ENCODE measurements at regions not wholly inside any gene's neighbourhood (a gene's known extent, or its start where the extent isn't known, plus 50 kb on each side); places are given as distances from the start of the nearest gene placed in this dataset.

DNA sequence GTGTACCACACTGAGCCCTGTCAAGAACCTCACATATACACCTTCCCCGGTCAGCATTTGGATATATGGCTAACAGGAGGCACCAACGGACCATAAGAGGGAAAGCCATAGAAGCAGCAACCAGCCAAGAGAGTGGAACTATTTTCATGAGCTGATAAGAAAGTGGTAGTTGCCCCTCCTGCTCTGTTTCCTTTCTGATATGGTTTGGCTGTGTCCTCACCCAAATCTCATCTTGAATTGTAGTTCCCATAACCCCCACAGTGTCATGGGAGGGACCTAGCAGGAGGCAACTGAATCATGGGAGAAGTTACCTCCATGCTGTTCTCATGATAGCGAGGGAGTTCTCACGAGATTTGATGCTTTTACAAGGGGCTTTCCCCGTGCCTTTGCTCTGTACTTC is 366.1 kb upstream of the DAB1 start:
- ChIA-PET CTCF (no interaction called here), POLR2A (ENCODE audit: unreplicated experiment) (no interaction called here)
- no peak for DNase-seq
- H3K36me3 ChIP-seq (ENCODE audit: low read depth, low read length) = no peaks in the 10 kb centered on the region
- no peaks in the 10 kb centered on the region for H3F3A ChIP-seq (ENCODE audit: low read length, unreplicated experiment)
- no peaks in the 10 kb centered on the region for H3K27me3 ChIP-seq (ENCODE audit: low read length)
- no peaks in the 10 kb centered on the region for H3K9me2 ChIP-seq (replicated peaks; ENCODE audit: low read length)
- no peak overlapping the region for H2AFZ ChIP-seq (ENCODE audit: low read length)
- H3K4me2 ChIP-seq (ENCODE audit: low read length) = no peak overlapping the region
- no peaks in the 10 kb centered on the region for H4K20me1 ChIP-seq (ENCODE audit: low read length)
- no peak overlapping the region for H3K4me3 ChIP-seq (ENCODE audit: low read length)
- no peaks in the 10 kb centered on the region for H3K9me3 ChIP-seq (ENCODE audit: low read length)
- no peaks in the 10 kb centered on the region for H3K4me1 ChIP-seq (ENCODE audit: insufficient read depth, low read length)
- no peaks in the 10 kb centered on the region for H3K79me2 ChIP-seq (ENCODE audit: low read length)
- H3K9ac ChIP-seq (ENCODE audit: low read length) = no peak overlapping the region
- BruUV-seq (replicated peaks) = no TSS peak
- no peak for ATAC-seq
- H3K27ac ChIP-seq (ENCODE audit: low read length) = no peak overlapping the region
- no peak for TF ChIP-seq EZH2phosphoT487 (IDR thresholded peaks at IDR 0.05; ENCODE audit: borderline replicate concordance, low read length)
- TF ChIP-seq EZH2 (IDR thresholded peaks at IDR 0.05; ENCODE audit: low read length, unreplicated experiment) = no peak
- no peak for TF ChIP-seq CTCF (conservative IDR thresholded peaks at IDR 0.05; ENCODE audit: low read depth, low read length)
- intact Hi-C loops (cut with micrococcal nuclease) = no loop called here

DNA sequence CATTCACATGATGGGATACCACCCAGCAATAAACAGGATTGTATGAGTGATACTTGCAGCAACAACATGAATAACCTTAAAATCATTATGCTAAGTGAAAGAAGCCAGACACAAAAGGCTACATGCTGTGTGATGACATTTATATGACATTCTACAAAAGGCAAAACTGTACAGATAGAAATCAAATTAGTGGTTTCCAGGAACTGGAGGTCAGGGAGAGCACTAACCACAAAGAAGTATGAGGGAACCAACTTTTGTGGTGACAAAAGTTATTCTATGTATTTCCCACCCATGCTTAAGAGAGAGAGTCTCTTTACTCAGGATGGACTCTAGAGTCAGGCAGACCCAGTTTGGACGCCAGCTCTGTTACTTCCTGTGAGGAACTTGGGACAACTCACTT is 364.5 kb upstream of the DAB1 start:
- Histone ChIP-seq H3K79me2 (ENCODE audit: low read length) (no peaks in the 10 kb centered on the region), H4K20me1 (ENCODE audit: low read length) (no peaks in the 10 kb centered on the region), H2AFZ (ENCODE audit: low read length) (no peak overlapping the region), H3K27me3 (ENCODE audit: low read length) (no peaks in the 10 kb centered on the region), H3K9me2 (replicated peaks; ENCODE audit: low read length) (no peaks in the 10 kb centered on the region), H3K36me3 (ENCODE audit: low read depth, low read length) (no peaks in the 10 kb centered on the region), H3K4me1 (ENCODE audit: insufficient read depth, low read length) (no peaks in the 10 kb centered on the region), H3K9me3 (ENCODE audit: low read length) (no peaks in the 10 kb centered on the region), H3K9ac (ENCODE audit: low read length) (no peak overlapping the region), H3F3A (ENCODE audit: low read length, unreplicated experiment) (no peaks in the 10 kb centered on the region), H3K4me3 (ENCODE audit: low read length) (no peak overlapping the region), H3K27ac (ENCODE audit: low read length) (no peak overlapping the region), H3K4me2 (ENCODE audit: low read length) (no peak overlapping the region)
- intact Hi-C loops (cut with micrococcal nuclease) = no loop called here
- no peak for ATAC-seq
- ChIA-PET POLR2A (ENCODE audit: unreplicated experiment) (no interaction called here), CTCF (no interaction called here)
- TF ChIP-seq EZH2phosphoT487 (IDR thresholded peaks at IDR 0.05; ENCODE audit: borderline replicate concordance, low read length) (no peak), EZH2 (IDR thresholded peaks at IDR 0.05; ENCODE audit: low read length, unreplicated experiment) (no peak), CTCF (conservative IDR thresholded peaks at IDR 0.05; ENCODE audit: low read depth, low read length) (no peak)
- BruUV-seq (replicated peaks) = no TSS peak
- no peak for DNase-seq

DNA sequence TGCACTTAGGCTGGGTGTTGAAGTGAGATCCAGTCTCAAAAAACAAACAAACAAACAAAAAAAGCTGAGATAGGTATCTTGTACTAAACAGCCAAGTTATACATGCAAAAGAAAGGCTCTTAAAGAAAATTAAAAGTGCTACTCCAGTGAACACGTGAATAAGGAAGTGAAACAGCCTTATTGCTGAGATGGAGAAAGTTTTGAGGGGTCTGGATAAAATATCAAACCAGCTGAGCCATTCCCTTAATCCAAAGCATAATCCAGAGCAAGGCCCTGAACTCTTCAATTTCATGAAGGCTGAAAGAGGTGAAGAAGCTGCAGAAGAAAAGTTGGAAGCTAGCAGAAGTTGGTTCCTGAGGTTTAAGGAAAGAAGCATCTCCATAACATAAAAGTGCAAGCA is 360.5 kb upstream of the DAB1 start:
- no peak overlapping the region for H3K4me3 ChIP-seq (ENCODE audit: low read length)
- no TSS peak for BruUV-seq (replicated peaks)
- H3K9me3 ChIP-seq (ENCODE audit: low read length) = no peaks in the 10 kb centered on the region
- no peaks in the 10 kb centered on the region for H3K36me3 ChIP-seq (ENCODE audit: low read depth, low read length)
- H3K9ac ChIP-seq (ENCODE audit: low read length) = no peak overlapping the region
- ChIA-PET CTCF (no interaction called here), POLR2A (ENCODE audit: unreplicated experiment) (no interaction called here)
- no peak overlapping the region for H2AFZ ChIP-seq (ENCODE audit: low read length)
- no peaks in the 10 kb centered on the region for H4K20me1 ChIP-seq (ENCODE audit: low read length)
- TF ChIP-seq CTCF (conservative IDR thresholded peaks at IDR 0.05; ENCODE audit: low read depth, low read length) = no peak
- intact Hi-C loops (cut with micrococcal nuclease) = no loop called here
- no peak overlapping the region for H3K4me2 ChIP-seq (ENCODE audit: low read length)
- H3K9me2 ChIP-seq (replicated peaks; ENCODE audit: low read length) = no peaks in the 10 kb centered on the region
- ATAC-seq = no peak
- DNase-seq = no peak
- no peak overlapping the region for H3K27ac ChIP-seq (ENCODE audit: low read length)
- H3K4me1 ChIP-seq (ENCODE audit: insufficient read depth, low read length) = no peaks in the 10 kb centered on the region
- H3K79me2 ChIP-seq (ENCODE audit: low read length) = no peaks in the 10 kb centered on the region
- no peaks in the 10 kb centered on the region for H3F3A ChIP-seq (ENCODE audit: low read length, unreplicated experiment)
- no peaks in the 10 kb centered on the region for H3K27me3 ChIP-seq (ENCODE audit: low read length)

All from PC-3 (cell line).